Mucosa of descending colon (tissue), 3 donors: ENCODE measurements at regions not wholly inside any gene's neighbourhood (a gene's known extent, or its start where the extent isn't known, plus 50 kb on each side); places are given as distances from the start of the nearest gene placed in this dataset.

Experiments used
- ATAC-seq: fragments of 200-7000 bp; cut with Tn5 transposase; one replicate; pipeline ENCODE4 v1.9.1; 2020; ENCODE audit warnings: mild to moderate bottlenecking, moderate library complexity
- DNase-seq, 3 donors: peaks; one replicate each; pipeline ENCODE4 v3.0.0-alpha.2; 2020
- H3K36me3 ChIP-seq: fragments of 200-600 bp; one replicate; pipeline ENCODE4 v1.8.0; 2021; ENCODE audit warnings: low read depth, mild to moderate bottlenecking
- H3K4me1 ChIP-seq: fragments of 200-600 bp; one replicate; pipeline ENCODE4 v1.8.0; 2021; ENCODE audit warnings: low read depth, mild to moderate bottlenecking
- H3K4me3 ChIP-seq: fragments of 200-600 bp; one replicate; pipeline ENCODE4 v1.8.0; 2021; ENCODE audit warnings: mild to moderate bottlenecking
- H3K9me3 ChIP-seq: fragments of 200-600 bp; one replicate; pipeline ENCODE4 v1.8.0; 2021; ENCODE audit warnings: mild to moderate bottlenecking
- intact Hi-C, 2 donors: fragments of 100-400 bp; cut with DNase I in 1 of 2; cut with micrococcal nuclease in 1 of 2; formaldehyde crosslinking; loops; one replicate each; pipeline versions ENCODE4 v1.11.0 to v1.11.1; 2022; cut with DNase I, micrococcal nuclease
- TF ChIP-seq, protein P1 (sequence below): fragments of 200-600 bp; IDR thresholded peaks from one replicate; pipeline ENCODE4 v1.8.0; 2022; ENCODE audit warnings: antibody characterized with exemption, mild to moderate bottlenecking
- donor health status: DM: no; HTN: no; CAD: no; lungs with moderate emphysema.
- donor health status: DM: no; HTN: no; CAD: no.
- donor health status: DM: no; HTN: yes; CAD: no.

GRCh38 chr6:153568628-153569027 is 437.5 kb upstream of the RGS17 start:
- no peaks in the 10 kb centered on the region for H3K4me1 ChIP-seq
- H3K9me3 ChIP-seq: no peaks in the 10 kb centered on the region
- DNase-seq (no peak), ATAC-seq (no peak)
- no peaks in the 10 kb centered on the region for H3K36me3 ChIP-seq
- TF ChIP-seq, protein P1, sequence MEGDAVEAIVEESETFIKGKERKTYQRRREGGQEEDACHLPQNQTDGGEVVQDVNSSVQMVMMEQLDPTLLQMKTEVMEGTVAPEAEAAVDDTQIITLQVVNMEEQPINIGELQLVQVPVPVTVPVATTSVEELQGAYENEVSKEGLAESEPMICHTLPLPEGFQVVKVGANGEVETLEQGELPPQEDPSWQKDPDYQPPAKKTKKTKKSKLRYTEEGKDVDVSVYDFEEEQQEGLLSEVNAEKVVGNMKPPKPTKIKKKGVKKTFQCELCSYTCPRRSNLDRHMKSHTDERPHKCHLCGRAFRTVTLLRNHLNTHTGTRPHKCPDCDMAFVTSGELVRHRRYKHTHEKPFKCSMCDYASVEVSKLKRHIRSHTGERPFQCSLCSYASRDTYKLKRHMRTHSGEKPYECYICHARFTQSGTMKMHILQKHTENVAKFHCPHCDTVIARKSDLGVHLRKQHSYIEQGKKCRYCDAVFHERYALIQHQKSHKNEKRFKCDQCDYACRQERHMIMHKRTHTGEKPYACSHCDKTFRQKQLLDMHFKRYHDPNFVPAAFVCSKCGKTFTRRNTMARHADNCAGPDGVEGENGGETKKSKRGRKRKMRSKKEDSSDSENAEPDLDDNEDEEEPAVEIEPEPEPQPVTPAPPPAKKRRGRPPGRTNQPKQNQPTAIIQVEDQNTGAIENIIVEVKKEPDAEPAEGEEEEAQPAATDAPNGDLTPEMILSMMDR: no peak
- intact Hi-C loops: no loop called here
- no peak overlapping the region for H3K4me3 ChIP-seq

DNA sequence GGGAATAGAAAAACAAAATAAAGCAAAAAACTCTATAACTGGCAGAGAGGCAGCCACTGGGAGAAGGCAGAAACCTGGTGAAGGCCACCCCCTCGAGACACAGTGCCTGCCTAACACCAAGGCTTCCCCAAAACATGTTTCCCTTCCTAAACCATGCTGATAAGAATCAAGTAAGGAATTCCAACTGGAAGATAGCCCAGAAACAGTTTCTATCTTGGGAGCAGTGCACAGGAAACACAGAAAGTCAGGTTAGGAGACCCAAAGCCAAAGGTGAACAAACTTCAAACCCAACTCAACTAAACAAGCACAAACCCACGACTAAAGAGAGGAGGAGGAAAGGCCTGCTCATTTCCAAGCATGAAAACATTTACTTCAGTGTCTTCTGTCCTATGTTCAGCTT is 433.7 kb upstream of the RGS17 start:
- no peaks in the 10 kb centered on the region for H3K4me1 ChIP-seq
- no peaks in the 10 kb centered on the region for H3K36me3 ChIP-seq
- TF ChIP-seq, protein P1: no peak
- no peaks in the 10 kb centered on the region for H3K9me3 ChIP-seq
- ATAC-seq (no peak), DNase-seq (no peak)
- intact Hi-C loops: no loop called here
- no peak overlapping the region for H3K4me3 ChIP-seq

- intact Hi-C loops: no loop called here
- TF ChIP-seq, protein P1: no peak
- Histone ChIP-seq H3K4me1 (no peaks in the 10 kb centered on the region), H3K4me3 (no peak overlapping the region), H3K36me3 (no peaks in the 10 kb centered on the region), H3K9me3 (no peaks in the 10 kb centered on the region)
- no peak for ATAC-seq
- DNase-seq: no peak
Observed at GRCh38 chr6:153563001-153563400, 431.9 kb upstream of the RGS17 start.

- Histone ChIP-seq H3K36me3 (no peaks in the 10 kb centered on the region), H3K4me3 (no peak overlapping the region), H3K4me1 (no peaks in the 10 kb centered on the region), H3K9me3 (no peaks in the 10 kb centered on the region)
- no peak for DNase-seq
- ATAC-seq: no peak
- TF ChIP-seq, protein P1: no peak
- intact Hi-C loops: no loop called here
Observed at GRCh38 chr6:153553627-153554026, 422.5 kb upstream of the RGS17 start.

DNA sequence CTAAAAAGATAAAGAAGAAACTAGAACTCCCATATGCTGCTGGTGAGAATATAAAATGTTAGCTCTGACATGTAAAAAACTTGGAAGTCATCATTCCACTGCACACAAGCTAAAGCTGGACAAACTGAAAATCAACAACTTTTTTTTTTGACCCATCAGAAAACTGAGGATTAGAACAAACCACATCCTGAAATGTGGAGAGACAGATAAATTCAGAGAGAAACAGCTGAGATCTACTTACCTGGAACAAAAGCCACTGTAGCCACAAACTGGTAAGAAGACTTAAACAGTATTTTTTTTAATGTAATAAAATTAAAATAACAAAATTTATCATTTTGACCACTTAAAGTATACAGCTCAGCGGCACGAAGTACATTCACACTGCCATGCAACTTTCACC is 408.5 kb upstream of the RGS17 start:
- intact Hi-C loops: no loop called here
- H3K36me3 ChIP-seq: no peaks in the 10 kb centered on the region
- no peak overlapping the region for H3K4me3 ChIP-seq
- H3K9me3 ChIP-seq: peaks cover 4% of the 10 kb centered on the region
- DNase-seq (no peak), ATAC-seq (no peak)
- TF ChIP-seq, protein P1: no peak
- H3K4me1 ChIP-seq: no peaks in the 10 kb centered on the region

DNA sequence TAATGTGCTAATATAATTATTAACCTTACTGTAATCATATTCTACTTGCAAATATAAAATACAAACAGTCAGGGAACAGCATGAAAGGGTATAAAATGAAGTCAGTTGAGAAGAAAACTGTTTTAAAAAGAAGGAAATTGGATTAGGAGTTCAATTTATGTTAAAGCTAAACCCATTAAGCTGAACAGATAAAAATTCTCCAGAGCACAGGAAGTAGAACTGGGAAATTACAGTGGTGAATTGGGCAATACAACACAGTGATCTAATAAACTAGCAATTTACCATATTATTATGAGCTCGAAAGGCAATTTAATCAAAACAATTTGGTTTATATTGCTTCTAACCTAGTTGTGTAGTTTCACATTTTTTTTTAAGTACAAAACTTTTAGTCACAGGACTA is 407.4 kb upstream of the RGS17 start:
- H3K9me3 ChIP-seq: peaks cover 4% of the 10 kb centered on the region
- H3K4me3 ChIP-seq: no peak overlapping the region
- no peaks in the 10 kb centered on the region for H3K4me1 ChIP-seq
- no peak for DNase-seq
- TF ChIP-seq, protein P1: no peak
- intact Hi-C loops: no loop called here
- H3K36me3 ChIP-seq: no peaks in the 10 kb centered on the region
- ATAC-seq: no peak
